GM21367 (cell line): ENCODE measurements at regions not wholly inside any gene's neighbourhood (a gene's known extent, or its start where the extent isn't known, plus 50 kb on each side); places are given as distances from the start of the nearest gene placed in this dataset.
"Not testable (repeated sequence)": the region's sequence is repeated elsewhere in the genome, so short reads cannot be mapped to it uniquely, and the experiment has no call there.

Experiments
- ATAC-seq: cut with Tn5 transposase; IDR thresholded peaks from one replicate; pipeline ENCODE4 v1.9.1; 2021; ENCODE audit not compliant: unreplicated experiment

GRCh38 chr22:25348996-25349395 lies 129.6 kb downstream of the CRYBB2 start:
- not testable (repeated sequence) for ATAC-seq

GRCh38 chr22:25350551-25350971 lies 131.1 kb downstream of the CRYBB2 start:
- no peak for ATAC-seq

GRCh38 chr22:25351631-25352293 lies 132.3 kb downstream of the CRYBB2 start:
- no peak for ATAC-seq

GRCh38 chr22:25352294-25352680 lies 132.8 kb downstream of the CRYBB2 start:
- no peak for ATAC-seq

- ATAC-seq = no peak
Observed at GRCh38 chr22:25353516-25354445, 134.3 kb downstream of the CRYBB2 start.

- no peak for ATAC-seq
Observed at GRCh38 chr22:25354456-25354855, 135.0 kb downstream of the CRYBB2 start.

- ATAC-seq = no peak
Observed at GRCh38 chr22:25357132-25357455, 137.7 kb downstream of the CRYBB2 start.

GRCh38 chr22:25357606-25358420 lies 138.4 kb downstream of the CRYBB2 start:
- ATAC-seq = no peak

GRCh38 chr22:25358421-25359170 lies 139.2 kb downstream of the CRYBB2 start:
- no peak for ATAC-seq

- ATAC-seq = no peak
Observed at GRCh38 chr22:25359601-25360261, 140.3 kb downstream of the CRYBB2 start.

GRCh38 chr22:25360411-25360810 lies 141.0 kb downstream of the CRYBB2 start:
- no peak for ATAC-seq

- no peak for ATAC-seq
Observed at GRCh38 chr22:25360891-25361645, 141.6 kb downstream of the CRYBB2 start.

GRCh38 chr22:25361899-25362214 lies 142.4 kb downstream of the CRYBB2 start:
- ATAC-seq = no peak

GRCh38 chr22:25362215-25362882 lies 142.9 kb downstream of the CRYBB2 start:
- ATAC-seq = no peak

- no peak for ATAC-seq
Observed at GRCh38 chr22:25362883-25363240, 143.4 kb downstream of the CRYBB2 start.

- no peak for ATAC-seq
Observed at GRCh38 chr22:25363474-25363873, 144.0 kb downstream of the CRYBB2 start.

GRCh38 chr22:25364281-25364680 lies 144.8 kb downstream of the CRYBB2 start:
- ATAC-seq = no peak

- no peak for ATAC-seq
Observed at GRCh38 chr22:25364736-25365241, 145.3 kb downstream of the CRYBB2 start.
